Heart left ventricle (tissue), 13 donors: ENCODE measurements at regions not wholly inside any gene's neighbourhood (a gene's known extent, or its start where the extent isn't known, plus 50 kb on each side); places are given as distances from the start of the nearest gene placed in this dataset.

Experiments used
- POLR2A ChIP-seq, 2 donors: fragments of 450-650 bp; IDR thresholded peaks; one replicate each; pipeline ENCODE4 v1.6.1; 2017; ENCODE audit warnings: antibody characterized with exemption in 2 of 2, mild to moderate bottlenecking in 2 of 2, moderate library complexity in 2 of 2
- TF ChIP-seq, protein P1 (sequence below), 12 donors: fragments of 200-600 bp; sonication (generic) in 4 of 12; IDR thresholded peaks; one replicate each; pipeline versions ENCODE4 v1.5.0 to v1.8.0; 2018 to 2022; ENCODE audit warnings: antibody characterized with exemption in 12 of 12, mild to moderate bottlenecking in 5 of 12
- donor health status: ischemic (EF 13 %, LVEDD 7.1; RV severe dilation, severe dysfunction).
- donor health status: DM: no; HTN: yes; CAD: no.
- donor health status: DM: no; HTN: no; CAD: no.
- donor health status: ischemic (EF 25% LVEDD 6.9; RV normal size, moderate dysfunction).
- donor health status: ischemic (EF 25% LVEDD 5.7; RV mildly dilated, moderate dysfunction).
- donor health status: ischemic (EF 35%, LVEDD 5.7; RV mildly dilated, moderate dysfunction).
- donor health status: nonischemic (EF 11% LVEDD 7.7; RV severe dilation, severe dysfunction).
- donor health status: DM: yes; HTN: yes; CAD: no.
- donor health status: PGD.
- donor health status: ischemic (EF 29% LVEDD 5.4; RV normal size, mild dysfunction).
- donor health status: nonischemic (EF 23%, LVEDD 6.1; RV moderate dilation, normal function).

DNA sequence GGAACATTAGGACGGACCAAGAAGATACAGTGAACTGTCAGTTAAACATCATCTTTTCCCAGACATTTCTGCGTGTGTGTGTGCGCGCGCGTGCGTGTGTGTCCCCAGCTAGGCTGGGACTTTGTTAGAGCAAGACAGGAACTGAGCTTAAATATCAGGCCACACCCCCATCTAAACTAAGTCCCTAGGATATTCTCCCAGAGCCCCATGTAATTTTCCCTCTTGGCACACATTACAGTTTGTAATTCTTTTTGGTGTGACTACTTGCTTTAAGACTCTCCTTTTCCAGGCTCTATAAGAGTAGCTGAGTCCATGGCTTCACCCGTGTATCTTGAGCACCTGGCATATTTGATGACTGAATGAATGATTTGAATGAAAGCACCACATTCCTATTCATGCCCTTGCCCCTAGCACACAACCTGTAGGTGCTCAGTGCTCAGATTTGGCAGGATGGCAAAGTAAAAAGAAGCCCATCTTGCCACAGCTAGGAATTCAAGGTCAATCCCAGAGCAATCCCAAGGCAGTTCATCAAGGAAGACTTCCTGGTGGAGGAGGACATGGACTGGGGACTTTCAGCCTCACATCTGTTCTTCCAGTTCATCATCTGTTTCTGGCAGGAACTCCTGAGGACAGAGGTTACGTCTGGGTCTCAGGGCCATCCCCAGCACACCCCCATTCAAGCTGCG is 69.2 kb downstream of the MRPL14 start:
- no peak for TF ChIP-seq POLR2A (IDR thresholded peaks at IDR 0.05)
- TF ChIP-seq, protein P1, sequence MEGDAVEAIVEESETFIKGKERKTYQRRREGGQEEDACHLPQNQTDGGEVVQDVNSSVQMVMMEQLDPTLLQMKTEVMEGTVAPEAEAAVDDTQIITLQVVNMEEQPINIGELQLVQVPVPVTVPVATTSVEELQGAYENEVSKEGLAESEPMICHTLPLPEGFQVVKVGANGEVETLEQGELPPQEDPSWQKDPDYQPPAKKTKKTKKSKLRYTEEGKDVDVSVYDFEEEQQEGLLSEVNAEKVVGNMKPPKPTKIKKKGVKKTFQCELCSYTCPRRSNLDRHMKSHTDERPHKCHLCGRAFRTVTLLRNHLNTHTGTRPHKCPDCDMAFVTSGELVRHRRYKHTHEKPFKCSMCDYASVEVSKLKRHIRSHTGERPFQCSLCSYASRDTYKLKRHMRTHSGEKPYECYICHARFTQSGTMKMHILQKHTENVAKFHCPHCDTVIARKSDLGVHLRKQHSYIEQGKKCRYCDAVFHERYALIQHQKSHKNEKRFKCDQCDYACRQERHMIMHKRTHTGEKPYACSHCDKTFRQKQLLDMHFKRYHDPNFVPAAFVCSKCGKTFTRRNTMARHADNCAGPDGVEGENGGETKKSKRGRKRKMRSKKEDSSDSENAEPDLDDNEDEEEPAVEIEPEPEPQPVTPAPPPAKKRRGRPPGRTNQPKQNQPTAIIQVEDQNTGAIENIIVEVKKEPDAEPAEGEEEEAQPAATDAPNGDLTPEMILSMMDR (IDR thresholded peaks at IDR 0.05): no peak
